ENCODE measurements at regions not wholly inside any gene's neighbourhood (a gene's known extent, or its start where the extent isn't known, plus 50 kb on each side); places are given as distances from the start of the nearest gene placed in this dataset.
A peak's percentile ranks its signal among the peaks of the same experiment; 100 is the strongest.

DNA sequence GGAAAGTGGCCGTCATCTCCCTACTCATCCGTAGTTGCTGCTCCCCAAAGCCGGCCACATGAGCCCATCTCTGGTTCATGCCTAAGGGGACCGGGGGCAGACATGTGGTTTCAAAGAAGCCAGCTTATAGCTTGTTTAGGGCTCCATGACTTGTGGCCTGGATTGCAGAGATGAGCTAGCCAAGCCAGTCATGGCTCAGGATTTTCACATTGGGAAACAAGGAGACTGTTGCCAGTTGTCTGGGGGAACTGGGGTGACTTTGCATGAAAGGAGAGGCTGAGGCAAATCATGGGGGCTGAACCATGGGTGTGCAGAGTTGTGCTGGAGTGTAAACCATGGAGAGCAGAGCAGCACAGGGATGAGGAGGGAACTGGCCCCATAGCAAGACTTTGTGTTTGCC is 183.0 kb upstream of the APCDD1 start:
- ATAC-seq: no peak
- 92% methylated on average over 4 of the region's 4 CpGs for WGBS

DNA sequence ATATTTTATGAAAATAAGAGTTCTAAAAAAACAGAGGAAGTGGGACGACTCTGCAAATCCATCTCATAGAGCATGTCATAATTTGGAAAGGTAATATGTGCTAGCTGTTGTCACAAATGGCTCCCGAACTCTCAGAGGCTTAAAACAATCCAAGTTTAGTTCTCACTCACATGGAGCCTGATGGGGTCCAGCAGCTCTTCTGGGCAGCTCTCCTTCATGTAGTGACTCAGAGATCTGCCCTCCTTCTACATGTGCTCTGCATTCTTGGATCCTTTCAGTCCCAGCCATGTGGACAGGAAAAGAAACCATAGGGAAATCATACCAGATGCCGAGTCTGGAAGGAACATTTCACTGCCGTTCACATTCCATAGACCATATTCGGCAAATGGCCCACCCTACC is 180.1 kb upstream of the APCDD1 start:
- H3K27ac ChIP-seq (ENCODE audit: low read length): no peak overlapping the region
- peak; percentile 12 to 55 for ATAC-seq
- H3K4me3 ChIP-seq (ENCODE audit: low read length): no peak overlapping the region
- intact Hi-C loops (cut with DNase I): no loop called here
- no peaks in the 10 kb centered on the region for H3K9me3 ChIP-seq (ENCODE audit: control insufficient read depth, low read length)
- no peaks in the 10 kb centered on the region for H3K27me3 ChIP-seq (ENCODE audit: control insufficient read depth, insufficient read depth)
- 57% methylated on average over 5 of the region's 5 CpGs for WGBS
- DNase-seq: peak; percentile 43 to 65 (median 65)
- peaks cover 11% of the 10 kb centered on the region for H3K4me1 ChIP-seq (ENCODE audit: control insufficient read depth, insufficient read depth, low read length)

More for the DNA sequence above, 183.0 kb upstream of the APCDD1 start:
- no peak for DNase-seq
- Histone ChIP-seq H3K4me1 (ENCODE audit: control insufficient read depth, insufficient read depth, low read length) (peaks cover 11% of the 10 kb centered on the region), H3K27me3 (ENCODE audit: control insufficient read depth, insufficient read depth) (no peaks in the 10 kb centered on the region), H3K27ac (ENCODE audit: low read length) (no peak overlapping the region), H3K4me3 (ENCODE audit: low read length) (no peak overlapping the region), H3K9me3 (ENCODE audit: control insufficient read depth, low read length) (no peaks in the 10 kb centered on the region)
- intact Hi-C loops (cut with DNase I): no loop called here

DNA sequence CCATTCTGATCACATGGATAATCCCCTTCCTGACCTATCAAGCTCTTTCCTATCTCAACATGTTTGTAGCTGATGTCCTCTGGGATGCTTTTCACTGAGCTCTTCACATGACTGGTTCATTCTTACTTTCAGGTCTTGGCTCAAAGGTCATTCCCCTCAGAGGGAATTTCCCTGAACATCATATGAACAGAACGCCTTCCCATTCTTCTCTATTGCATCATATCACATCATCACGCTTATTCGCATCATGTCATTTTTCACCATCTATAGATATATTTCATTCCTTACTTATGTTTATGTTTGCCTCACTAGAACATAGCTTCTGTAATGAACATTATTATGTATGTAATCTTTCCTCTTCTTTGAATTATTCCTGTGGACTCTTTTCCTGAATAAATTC is 178.9 kb upstream of the APCDD1 start:
- intact Hi-C loops (cut with DNase I): no loop called here
- Histone ChIP-seq H3K9me3 (ENCODE audit: control insufficient read depth, low read length) (no peaks in the 10 kb centered on the region), H3K4me3 (ENCODE audit: low read length) (no peak overlapping the region), H3K27ac (ENCODE audit: low read length) (no peak overlapping the region), H3K4me1 (ENCODE audit: control insufficient read depth, insufficient read depth, low read length) (peaks cover 6% of the 10 kb centered on the region), H3K27me3 (ENCODE audit: control insufficient read depth, insufficient read depth) (no peaks in the 10 kb centered on the region)
- 98% methylated on average over 3 of the region's 3 CpGs for WGBS
- ATAC-seq (no peak), DNase-seq (no peak)

DNA sequence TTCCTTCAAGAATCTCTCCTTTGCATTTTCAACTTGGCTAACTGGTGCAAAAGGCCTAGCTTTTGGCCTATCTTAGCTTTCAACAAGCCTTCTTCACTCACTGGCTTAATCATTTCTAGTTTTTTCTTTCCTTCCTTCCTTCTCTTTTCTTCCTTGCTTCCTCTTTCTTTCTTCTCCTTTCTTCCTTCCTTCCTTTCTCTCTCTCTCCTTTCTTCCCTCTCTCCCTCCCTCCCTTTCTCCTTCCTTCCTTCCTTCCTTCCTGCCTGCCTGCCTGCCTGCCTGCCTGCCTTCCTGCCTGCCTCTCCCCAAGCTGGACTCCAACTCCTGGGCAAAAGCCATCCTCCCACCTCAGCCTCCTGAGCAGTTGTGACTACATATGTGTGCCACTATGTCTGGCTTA is 176.2 kb upstream of the APCDD1 start:
- ATAC-seq (no peak), DNase-seq (no peak)
- Histone ChIP-seq H3K9me3 (ENCODE audit: control insufficient read depth, low read length) (no peaks in the 10 kb centered on the region), H3K27ac (ENCODE audit: low read length) (no peak overlapping the region), H3K4me1 (ENCODE audit: control insufficient read depth, insufficient read depth, low read length) (peaks cover 2% of the 10 kb centered on the region), H3K4me3 (ENCODE audit: low read length) (no peak overlapping the region), H3K27me3 (ENCODE audit: control insufficient read depth, insufficient read depth) (no peaks in the 10 kb centered on the region)
- intact Hi-C loops (cut with DNase I): no loop called here

DNA sequence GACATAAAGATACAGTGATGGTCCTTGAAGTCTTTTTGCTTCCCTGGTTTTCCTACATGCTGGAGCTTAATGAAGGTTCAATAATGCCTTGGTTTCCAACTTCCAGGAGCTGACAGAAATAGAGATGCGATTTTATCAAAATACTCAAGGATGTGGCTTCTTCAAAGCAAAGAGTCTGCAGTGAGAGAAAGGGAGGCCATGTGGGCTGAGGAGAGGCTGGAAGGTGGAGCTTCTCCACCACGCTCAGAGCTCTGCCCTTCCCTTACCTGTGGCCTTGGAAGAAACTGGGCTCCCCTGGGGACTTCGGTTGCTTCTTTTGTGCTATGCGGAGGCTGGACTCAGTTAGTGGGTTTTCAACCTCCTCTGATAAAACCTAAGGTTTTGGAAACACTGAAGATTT is 175.0 kb upstream of the APCDD1 start:
- H3K27me3 ChIP-seq (ENCODE audit: control insufficient read depth, insufficient read depth): no peaks in the 10 kb centered on the region
- H3K27ac ChIP-seq (ENCODE audit: low read length): peak overlapping the region; percentile 39
- 97% methylated on average over 4 of the region's 4 CpGs for WGBS
- no peak overlapping the region for H3K4me3 ChIP-seq (ENCODE audit: low read length)
- H3K9me3 ChIP-seq (ENCODE audit: control insufficient read depth, low read length): no peaks in the 10 kb centered on the region
- DNase-seq (no peak), ATAC-seq (peak in 1 of 2 donors; percentile 12)
- no peaks in the 10 kb centered on the region for H3K4me1 ChIP-seq (ENCODE audit: control insufficient read depth, insufficient read depth, low read length)
- intact Hi-C loops (cut with DNase I): no loop called here

DNA sequence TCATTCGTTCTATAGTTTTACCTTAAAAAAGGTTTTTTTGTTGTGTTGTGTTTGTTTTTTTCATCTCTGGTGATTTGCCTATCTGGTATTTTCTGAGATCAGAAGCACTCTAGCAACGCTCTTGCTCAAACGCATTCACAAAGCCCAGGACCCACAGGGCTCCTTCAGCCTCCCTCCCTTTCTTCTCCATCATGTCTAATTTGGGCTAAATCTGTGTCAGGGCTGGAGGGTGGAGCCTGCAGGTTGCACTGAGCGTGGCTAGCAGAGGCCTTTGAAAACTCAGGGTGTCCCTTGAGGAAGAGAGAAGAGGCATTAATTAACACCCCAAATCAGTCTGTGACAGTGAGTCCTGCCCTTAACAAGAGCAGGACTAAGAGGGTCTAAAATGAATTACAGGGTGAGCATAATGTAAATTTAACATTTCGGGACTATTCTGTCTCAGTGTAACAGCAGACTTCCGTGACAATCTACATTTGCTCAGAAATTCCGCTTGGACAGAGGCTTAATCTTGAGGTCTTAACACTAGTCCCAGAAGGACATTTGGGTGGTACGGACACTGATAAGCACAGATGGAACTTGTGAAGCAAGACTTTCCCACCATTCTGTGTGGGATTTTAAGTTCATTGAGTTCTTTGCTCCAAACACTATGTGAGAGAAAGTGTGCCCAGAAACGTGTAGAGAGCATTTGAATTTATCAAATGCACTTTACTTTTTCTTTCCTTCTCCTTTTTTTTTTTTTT is 174.4 kb upstream of the APCDD1 start:
- Histone ChIP-seq H3K27me3 (ENCODE audit: control insufficient read depth, insufficient read depth) (no peaks in the 10 kb centered on the region), H3K27ac (ENCODE audit: low read length) (no peak overlapping the region), H3K4me3 (ENCODE audit: low read length) (no peak overlapping the region), H3K4me1 (ENCODE audit: control insufficient read depth, insufficient read depth, low read length) (no peaks in the 10 kb centered on the region), H3K9me3 (ENCODE audit: control insufficient read depth, low read length) (no peaks in the 10 kb centered on the region)
- WGBS: 62% methylated on average over 9 of the region's 9 CpGs
- intact Hi-C loops (cut with DNase I): no loop called here
- peak in 1 of 3 donors; percentile 31 for DNase-seq
- peak; percentile 87 to 93 for ATAC-seq

DNA sequence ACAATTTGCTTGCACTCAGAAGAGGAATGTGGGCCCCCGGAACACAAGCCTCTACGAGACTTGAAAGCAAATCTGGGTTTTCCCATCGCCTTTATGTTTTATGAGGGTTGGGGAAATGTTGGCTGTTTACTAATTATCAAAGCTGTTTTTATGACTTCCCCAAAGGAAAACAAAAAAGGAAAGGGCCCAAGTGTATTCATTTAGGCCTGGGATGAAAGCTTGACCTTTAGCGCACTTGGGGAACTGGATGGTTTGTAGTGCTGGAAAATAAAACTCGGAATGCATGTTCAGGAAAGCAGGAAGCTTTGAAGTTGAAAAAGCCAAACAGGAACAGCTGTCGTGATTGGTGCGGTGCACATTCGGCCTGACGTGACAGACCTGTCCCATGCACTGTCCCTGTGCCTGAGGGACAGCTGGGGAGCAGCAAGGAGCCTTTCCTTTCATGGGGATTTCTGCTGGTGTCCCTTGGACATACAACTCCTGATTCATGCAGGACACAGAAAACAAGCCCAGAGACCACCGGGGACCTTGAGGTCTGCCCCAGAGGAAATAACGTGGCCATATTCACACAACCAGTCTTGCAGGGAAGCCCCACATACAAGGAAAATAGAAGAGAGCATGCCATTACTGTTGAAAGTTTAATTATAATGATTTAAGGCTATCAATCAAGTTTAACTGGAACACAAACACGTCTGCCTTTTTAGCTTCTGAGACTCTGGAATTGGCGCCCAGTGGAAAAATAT is 169.7 kb upstream of the APCDD1 start:
- no peak overlapping the region for H3K4me3 ChIP-seq (ENCODE audit: low read length)
- no peak for DNase-seq
- no peaks in the 10 kb centered on the region for H3K4me1 ChIP-seq (ENCODE audit: control insufficient read depth, insufficient read depth, low read length)
- H3K27me3 ChIP-seq (ENCODE audit: control insufficient read depth, insufficient read depth): no peaks in the 10 kb centered on the region
- intact Hi-C loops (cut with DNase I): no loop called here
- ATAC-seq: no peak
- H3K9me3 ChIP-seq (ENCODE audit: control insufficient read depth, low read length): no peaks in the 10 kb centered on the region
- 70% methylated on average over 13 of the region's 13 CpGs for WGBS
- no peak overlapping the region for H3K27ac ChIP-seq (ENCODE audit: low read length)

DNA sequence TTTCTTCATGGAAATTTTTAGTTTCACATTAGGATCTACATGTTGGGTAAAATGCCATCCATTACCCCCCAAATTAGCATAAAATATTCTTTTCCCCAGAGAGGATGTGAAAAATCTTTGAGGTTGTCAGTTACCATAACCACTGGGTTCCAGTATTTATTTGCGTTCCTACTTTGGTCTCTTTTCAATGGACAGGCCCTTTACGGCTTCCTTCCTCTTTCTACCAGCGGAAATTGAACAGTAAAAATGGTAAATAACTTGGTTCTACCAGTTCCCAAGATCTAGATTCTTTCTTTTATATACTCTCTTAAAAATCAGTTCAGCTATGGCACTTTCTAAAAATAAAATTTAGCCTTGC is 169.2 kb upstream of the APCDD1 start:
- no peaks in the 10 kb centered on the region for H3K27me3 ChIP-seq (ENCODE audit: control insufficient read depth, insufficient read depth)
- no peak for DNase-seq
- intact Hi-C loops (cut with DNase I): no loop called here
- no peak for ATAC-seq
- H3K27ac ChIP-seq (ENCODE audit: low read length): no peak overlapping the region
- no peaks in the 10 kb centered on the region for H3K9me3 ChIP-seq (ENCODE audit: control insufficient read depth, low read length)
- H3K4me3 ChIP-seq (ENCODE audit: low read length): no peak overlapping the region
- no peaks in the 10 kb centered on the region for H3K4me1 ChIP-seq (ENCODE audit: control insufficient read depth, insufficient read depth, low read length)
- 79% methylated on average over 3 of the region's 3 CpGs for WGBS

DNA sequence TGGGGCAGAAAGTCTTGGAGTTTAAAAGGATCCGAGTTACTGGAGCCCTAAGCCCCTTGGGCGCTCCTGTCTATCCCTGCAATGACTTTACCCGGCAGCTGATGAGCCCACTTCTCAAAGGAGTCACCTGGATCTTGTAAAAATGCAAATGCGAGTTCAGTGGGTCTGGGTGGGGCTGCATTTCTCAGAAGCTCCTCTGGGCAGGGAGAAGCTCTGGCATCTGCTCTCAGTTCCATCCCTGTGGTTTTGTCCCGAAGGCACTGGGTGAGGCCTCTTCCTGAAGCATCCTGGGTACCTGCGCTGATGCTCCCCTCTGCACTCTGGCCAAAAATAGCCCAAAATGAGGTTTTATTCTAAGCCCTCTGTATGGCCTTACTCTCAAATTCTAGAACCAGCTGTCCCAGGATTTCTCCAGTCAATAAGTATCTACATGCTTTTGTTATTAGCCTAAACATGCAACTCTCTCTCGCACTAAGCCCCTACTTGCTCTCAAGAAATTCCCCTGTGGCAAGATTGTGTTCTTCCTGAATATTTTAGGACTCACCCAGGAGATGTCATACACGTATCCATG is 167.8 kb upstream of the APCDD1 start:
- no peaks in the 10 kb centered on the region for H3K27me3 ChIP-seq (ENCODE audit: control insufficient read depth, insufficient read depth)
- intact Hi-C loops (cut with DNase I): no loop called here
- H3K27ac ChIP-seq (ENCODE audit: low read length): no peak overlapping the region
- WGBS: 94% methylated on average over 8 of the region's 8 CpGs
- DNase-seq (no peak), ATAC-seq (no peak)
- no peak overlapping the region for H3K4me3 ChIP-seq (ENCODE audit: low read length)
- no peaks in the 10 kb centered on the region for H3K9me3 ChIP-seq (ENCODE audit: control insufficient read depth, low read length)
- no peaks in the 10 kb centered on the region for H3K4me1 ChIP-seq (ENCODE audit: control insufficient read depth, insufficient read depth, low read length)

DNA sequence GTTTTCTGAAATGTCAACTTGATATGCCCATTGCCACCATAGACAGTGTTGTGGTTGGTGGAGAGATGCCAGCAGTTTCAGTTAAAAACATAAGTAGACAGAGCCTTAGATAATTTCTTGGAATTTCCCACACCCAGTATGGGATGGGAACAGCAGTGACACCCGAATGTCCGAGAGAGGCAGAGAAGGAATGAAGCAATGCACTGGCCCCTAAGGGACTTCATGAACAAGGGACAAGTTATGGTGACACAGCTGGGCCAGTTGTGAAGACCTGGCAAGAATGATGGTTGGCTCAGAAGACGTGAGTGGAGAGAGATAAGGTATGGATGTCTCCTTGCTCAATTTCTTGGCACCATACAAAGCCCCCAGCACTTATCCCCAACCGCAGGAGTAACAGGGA is 165.2 kb upstream of the APCDD1 start:
- 75% methylated on average over 4 of the region's 4 CpGs for WGBS
- peak; percentile 25 to 61 for ATAC-seq

DNA sequence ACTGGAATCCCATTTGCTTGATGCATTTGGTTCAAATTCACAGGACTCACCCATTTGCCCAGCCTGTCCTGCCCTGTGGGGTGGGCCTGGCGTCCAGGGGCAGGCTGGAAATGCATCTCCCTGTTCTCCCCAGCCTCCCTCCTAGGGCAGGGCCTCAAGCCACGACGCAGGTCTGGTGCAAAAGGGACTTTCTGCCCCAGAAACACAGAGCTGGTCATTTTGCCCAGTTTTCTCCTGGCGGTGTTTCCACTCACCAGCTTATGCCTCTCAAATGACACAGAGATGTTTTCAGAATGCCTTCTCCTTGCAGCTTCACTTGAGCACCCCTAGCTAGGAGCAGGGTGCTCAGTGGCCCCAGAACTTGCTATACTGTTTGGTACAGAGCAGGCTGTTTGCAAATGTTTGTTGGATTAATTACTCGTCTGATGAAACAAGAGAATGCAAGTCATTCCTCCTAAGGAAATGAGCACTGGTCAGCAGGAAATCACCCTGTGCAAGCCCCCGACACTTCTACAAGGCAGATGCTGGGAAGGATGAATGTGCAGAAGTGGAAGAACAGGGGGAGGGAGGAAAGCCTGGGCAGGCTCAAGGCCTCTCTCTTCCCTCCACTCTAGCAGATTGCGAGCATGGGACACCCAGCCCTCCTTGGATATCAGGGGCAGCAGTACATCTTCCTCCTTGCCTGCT is 164.3 kb upstream of the APCDD1 start:
- intact Hi-C loops (cut with DNase I): no loop called here
- WGBS: 61% methylated on average over 7 of the region's 7 CpGs
- Histone ChIP-seq H3K4me1 (ENCODE audit: control insufficient read depth, insufficient read depth, low read length) (no peaks in the 10 kb centered on the region), H3K27ac (ENCODE audit: low read length) (no peak overlapping the region), H3K9me3 (ENCODE audit: control insufficient read depth, low read length) (no peaks in the 10 kb centered on the region), H3K4me3 (ENCODE audit: low read length) (no peak overlapping the region), H3K27me3 (ENCODE audit: control insufficient read depth, insufficient read depth) (no peaks in the 10 kb centered on the region)
- DNase-seq: no peak
- peak in 1 of 2 donors; percentile 30 for ATAC-seq

More for the DNA sequence above, 165.2 kb upstream of the APCDD1 start:
- Histone ChIP-seq H3K27me3 (ENCODE audit: control insufficient read depth, insufficient read depth) (no peaks in the 10 kb centered on the region), H3K4me1 (ENCODE audit: control insufficient read depth, insufficient read depth, low read length) (no peaks in the 10 kb centered on the region), H3K9me3 (ENCODE audit: control insufficient read depth, low read length) (no peaks in the 10 kb centered on the region), H3K27ac (ENCODE audit: low read length) (no peak overlapping the region), H3K4me3 (ENCODE audit: low read length) (no peak overlapping the region)
- DNase-seq: peak in 1 of 3 donors; percentile 27
- intact Hi-C loops (cut with DNase I): no loop called here

Measured in right cardiac atrium (tissue), 5 donors.